ENCODE measurements at regions not wholly inside any gene's neighbourhood (a gene's known extent, or its start where the extent isn't known, plus 50 kb on each side); places are given as distances from the start of the nearest gene placed in this dataset.
"Not testable (repeated sequence)": the region's sequence is repeated elsewhere in the genome, so short reads cannot be mapped to it uniquely, and the experiment has no call there.

DNA sequence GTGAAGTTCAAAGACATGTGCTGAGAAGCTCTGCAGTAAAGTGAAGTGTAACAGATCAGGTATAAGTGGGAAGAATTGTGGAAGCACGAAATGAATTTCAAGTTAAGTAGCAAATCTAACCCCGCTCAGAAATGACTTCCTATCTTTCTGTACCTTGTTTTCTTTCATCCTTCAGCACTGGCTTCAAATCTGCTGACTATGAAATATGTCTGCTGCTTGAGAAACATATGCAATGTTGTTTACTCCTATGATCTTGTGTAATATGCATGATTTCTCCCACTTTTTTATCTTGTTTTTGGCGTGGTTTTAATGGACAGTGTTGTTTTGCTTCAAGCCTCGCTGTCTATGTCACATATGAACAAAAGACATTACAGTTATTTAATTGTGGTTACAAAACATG, 545.3 kb upstream of the NCAM2 start:
- DNase-seq = no peak

GRCh38 chr21:20459838-20460237, 538.4 kb upstream of the NCAM2 start:
- no peak for DNase-seq

GRCh38 chr21:20463362-20463761, 534.8 kb upstream of the NCAM2 start:
- no peak for DNase-seq

DNA sequence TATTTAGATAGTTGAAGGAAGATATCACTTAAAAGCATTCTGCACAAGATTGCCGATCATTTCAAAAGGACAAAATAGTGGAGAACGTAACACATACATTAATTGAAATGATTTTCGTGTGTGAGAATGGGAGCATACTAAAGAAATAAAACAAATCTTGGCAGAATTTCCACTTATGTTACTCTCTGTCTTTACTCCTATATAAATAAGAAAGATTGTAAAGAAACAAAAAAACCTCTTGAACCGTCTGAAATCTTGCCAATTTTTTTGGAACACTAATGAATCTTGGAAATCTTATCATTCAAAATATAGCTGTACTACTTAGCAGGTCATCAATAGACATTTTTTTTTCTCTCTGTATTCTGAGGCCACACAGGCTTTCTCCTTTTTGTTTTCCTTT, 528.8 kb upstream of the NCAM2 start:
- no peak for DNase-seq

- no peak for DNase-seq
Observed at GRCh38 chr21:20486303-20486702, 511.9 kb upstream of the NCAM2 start.

DNA sequence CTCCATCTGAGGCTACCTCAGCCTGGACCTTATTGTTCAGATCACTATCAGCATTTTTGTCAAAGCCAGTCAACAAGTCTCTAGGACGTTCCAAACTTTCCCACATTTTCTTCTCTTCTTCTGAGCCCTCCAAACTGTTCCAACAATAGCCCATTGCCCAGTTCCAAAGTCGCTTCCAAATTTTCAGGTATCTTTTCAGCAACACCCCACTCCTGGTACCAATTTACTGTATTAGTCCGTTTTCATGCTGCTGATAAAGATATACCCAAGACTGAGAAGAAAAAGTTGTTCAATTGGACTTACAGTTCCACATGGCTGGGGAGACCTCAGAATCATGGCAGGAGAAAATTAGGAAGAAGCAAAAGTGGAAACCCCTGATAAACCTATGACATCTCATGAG, 495.3 kb upstream of the NCAM2 start:
- not testable (repeated sequence) for DNase-seq

- no peak for DNase-seq
Observed at GRCh38 chr21:20507783-20508182, 490.4 kb upstream of the NCAM2 start.

DNA sequence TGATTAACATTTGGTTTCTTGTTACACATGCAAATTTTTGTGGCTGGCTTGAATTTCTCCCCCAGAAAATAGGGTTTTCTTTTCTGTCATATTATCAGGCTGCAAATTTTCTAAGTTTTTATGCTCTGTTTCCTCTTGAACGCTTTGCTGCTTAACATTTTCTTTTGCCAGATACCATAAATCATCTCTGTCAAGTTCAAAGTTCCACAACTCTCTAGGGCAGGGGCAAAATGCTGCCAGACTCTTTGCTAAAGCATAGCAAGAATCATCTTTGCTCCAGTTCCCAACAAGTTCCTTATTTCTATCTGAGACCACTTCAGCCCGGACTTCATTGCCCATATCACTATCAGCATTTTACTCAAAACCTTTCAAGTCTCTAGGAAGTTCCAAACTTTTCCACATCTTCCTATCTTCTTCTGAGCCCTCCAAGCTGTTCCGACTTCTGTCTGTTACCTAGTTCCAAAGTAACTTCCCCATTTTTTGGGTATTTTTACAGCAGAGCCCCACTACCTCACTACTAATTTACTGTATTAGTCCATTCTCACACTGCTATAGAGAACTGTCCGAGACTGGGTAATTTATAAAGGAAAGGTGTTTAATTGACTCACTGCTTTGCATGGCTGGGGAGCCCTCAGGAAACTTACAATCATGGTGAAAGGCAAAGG, 486.9 kb upstream of the NCAM2 start:
- DNase-seq = no peak

DNA sequence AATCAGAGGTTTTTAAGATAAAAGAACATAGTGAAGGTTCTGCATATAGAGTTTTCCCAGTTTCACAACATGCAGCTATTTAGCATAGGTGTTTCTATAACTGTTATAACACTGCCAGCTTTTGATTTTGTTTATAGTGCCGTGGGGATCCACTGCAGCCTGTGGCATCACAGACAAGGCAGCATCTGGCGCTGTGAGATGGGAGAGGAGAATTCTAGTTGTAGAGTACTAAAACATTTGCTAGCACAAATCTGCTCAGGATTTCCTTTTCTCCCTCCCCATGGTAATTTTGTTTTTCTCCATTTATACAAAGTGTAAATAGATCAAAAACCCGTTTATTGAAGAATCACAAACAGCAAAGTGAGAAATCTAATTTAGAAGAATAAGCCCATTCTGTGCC, 482.8 kb upstream of the NCAM2 start:
- DNase-seq = no peak

DNA sequence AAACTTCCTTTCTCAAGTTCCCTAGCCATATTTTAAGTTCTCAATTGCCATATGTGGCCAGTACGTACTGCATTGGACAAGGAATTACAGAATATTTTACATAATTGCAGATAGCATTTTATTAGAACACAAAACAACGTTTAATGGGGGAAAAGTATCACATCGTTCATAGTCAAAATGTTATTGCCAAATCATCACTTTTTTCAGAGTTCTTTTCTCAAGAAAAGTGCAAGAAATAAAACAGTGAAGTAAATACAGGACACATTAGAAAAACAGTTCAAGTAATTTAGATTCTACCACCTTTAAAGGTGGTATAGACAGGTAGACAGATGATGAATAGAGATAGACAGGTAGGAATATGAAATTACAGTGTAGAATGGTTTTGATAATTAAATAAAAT, 479.1 kb upstream of the NCAM2 start:
- no peak for DNase-seq

DNA sequence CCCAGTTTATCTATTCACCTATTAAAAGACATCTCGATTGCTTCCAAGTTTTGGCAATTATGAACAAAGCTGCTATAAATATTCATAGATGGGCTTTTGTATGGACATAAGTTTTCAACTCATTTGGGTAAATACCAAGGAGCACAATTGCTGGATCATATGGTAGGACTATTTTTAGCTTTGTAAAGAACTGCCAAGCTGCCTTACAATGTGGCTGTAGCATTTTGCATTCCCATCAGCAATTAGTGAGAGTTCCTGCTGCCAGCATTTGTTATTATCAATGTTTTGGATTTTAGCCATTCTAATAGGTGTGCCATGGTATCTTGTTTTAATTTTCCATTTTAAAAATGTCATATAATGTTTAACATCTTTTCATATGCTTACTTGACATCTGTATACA, 475.6 kb upstream of the NCAM2 start:
- DNase-seq = no peak

DNA sequence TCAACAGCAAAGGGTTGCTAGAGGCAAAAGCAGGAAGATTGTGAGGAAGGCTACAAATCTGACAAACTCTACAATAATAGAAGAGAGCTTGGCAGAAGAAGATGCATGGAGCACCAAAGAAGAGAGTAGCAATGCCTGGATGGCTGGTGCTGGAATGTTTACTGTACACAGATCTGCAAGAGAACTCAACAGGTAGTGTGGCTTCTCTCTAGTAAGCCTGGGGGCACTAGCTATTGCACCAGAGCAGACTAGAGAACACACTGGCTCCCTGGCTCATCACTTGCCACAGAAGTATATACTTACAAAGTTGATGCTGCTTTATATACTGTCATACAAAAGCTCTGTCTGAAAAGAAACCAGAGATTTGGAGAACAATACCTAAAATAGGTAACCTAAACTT, 475.0 kb upstream of the NCAM2 start:
- DNase-seq = no peak

GRCh38 chr21:20527731-20528460, 470.3 kb upstream of the NCAM2 start:
- no peak for DNase-seq

DNA sequence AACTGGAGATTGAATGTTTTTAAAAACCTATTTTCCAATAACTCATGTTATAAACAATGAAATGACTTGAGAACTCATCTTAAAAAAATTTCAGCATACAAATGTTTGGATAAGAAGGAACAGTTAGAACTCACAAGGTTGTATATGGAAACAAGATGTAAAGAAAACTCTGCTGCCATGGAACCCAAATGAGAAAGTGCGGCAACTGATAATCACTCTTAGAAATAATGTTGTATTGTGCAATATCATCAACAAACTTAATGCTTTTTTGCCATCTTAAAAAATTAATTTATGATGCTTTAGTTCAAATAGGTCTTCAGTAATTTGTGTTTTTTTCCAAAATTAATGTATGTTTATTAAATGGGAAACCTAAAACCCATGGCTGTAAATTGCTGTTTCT, 461.1 kb upstream of the NCAM2 start:
- DNase-seq = no peak

DNA sequence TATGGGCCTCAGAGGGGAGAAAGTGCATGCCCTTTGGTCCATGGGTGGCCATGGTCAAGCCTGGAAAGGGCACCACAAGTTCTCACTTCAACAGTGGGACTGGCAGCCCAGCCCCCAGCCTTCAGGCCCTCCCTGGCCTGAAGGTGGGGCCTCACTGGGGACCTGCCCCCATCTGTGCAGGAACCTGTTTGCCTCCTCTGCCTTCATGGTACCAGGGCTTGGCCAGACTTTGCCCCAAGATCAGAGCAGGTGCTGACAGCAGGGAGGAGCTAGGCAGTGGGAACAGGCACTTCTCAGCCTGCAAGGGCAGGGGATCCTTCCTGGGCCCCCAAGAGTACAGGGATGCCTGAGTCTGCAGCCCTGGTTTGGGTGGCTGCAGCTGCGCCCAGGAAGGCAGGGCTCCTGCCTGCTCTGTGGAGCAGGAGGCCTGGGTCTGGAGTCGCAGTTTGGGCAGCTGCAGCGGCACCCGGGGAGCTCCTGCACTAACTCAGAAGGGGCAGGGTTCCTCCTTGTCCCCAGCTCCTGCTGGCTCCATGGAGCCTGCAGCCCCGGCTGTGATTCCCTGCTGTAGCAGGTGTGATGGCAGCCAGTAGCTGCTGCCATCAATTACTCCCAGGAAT, 460.1 kb upstream of the NCAM2 start:
- no peak for DNase-seq

DNA sequence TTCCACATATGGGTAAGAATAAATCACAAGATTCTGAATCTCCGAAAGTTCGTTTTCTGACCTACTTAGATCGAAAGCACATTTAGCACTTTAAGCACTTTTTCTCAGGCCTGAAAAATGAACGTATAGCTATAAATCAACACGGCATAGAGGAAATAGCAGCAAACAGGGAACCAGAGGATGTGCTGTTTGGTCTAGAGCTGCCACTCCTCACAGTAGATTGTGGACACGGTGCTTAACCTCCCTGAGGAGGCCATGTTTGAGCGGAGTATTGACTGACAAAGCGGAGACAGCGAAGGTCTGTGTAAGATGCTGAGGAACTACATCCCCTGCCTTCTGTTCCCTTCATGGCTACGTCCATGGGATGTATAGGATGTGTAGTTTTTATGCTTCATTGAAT, 452.8 kb upstream of the NCAM2 start:
- no peak for DNase-seq

DNA sequence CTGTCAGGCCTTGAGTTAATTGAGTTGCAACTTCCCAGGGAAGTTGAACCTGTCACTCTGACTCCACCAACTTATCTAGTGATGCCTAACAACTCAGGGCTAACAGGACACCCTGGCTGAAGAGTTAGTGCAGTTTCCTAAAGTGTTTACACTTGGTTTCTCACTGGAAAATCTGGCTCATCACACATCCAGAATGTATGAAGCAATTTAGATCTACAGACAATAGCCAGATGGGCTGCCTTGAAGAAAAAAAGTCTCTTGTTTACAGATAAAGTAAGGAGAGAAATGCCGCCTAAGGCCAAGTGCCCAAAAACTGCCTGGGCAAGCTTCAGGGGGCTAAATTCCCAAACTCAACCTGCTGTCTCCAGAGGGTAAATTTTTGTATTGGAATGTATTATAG, 446.3 kb upstream of the NCAM2 start:
- no peak for DNase-seq

GRCh38 chr21:20554785-20555184, 443.4 kb upstream of the NCAM2 start:
- no peak for DNase-seq

DNA sequence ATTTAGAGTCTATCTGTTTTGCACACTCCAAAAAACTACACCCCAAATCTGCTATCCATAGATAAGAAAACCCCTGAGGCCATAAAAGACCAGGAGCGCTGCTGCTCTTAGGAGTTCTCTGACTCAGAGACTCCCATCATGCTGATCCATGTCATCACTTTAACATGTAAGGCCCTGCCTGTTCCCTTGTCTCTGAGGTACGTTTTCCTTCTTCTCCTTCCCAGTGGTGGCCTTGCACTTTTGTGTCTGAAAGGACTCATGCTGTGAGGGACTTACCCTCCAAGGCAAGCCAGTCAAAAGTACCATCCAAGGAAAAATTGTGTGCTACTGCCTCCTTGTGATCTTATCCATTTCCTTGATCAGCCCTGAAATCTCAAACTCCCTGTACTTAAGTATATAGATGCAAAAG, 427.4 kb upstream of the NCAM2 start:
- DNase-seq = no peak

DNA sequence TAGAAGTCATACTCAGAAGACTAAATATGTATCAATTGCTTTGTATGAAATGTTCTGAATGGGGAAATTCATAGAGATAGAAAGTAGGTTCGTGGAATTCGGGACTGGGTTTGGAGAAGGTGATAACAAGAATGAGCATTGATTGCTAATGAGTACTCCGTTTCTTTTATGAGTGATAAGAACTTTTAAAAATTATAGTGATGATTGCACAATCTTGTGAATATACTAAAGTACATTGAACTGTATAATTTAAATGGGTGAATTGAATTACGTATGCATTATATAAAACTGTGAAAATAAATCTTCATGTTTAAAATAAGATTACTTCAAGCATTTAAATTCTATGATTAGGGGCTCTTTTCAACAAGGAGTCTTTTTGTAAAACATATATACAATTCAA, 425.6 kb upstream of the NCAM2 start:
- no peak for DNase-seq

- no peak for DNase-seq
Observed at GRCh38 chr21:20581361-20581760, 416.8 kb upstream of the NCAM2 start.

- DNase-seq = no peak
Observed at GRCh38 chr21:20591284-20591683, 406.9 kb upstream of the NCAM2 start.

- no peak for DNase-seq
Observed at GRCh38 chr21:20592463-20592862, 405.7 kb upstream of the NCAM2 start.

GRCh38 chr21:20603236-20603635, 395.0 kb upstream of the NCAM2 start:
- DNase-seq = no peak

GRCh38 chr21:20611008-20611407, 387.2 kb upstream of the NCAM2 start:
- DNase-seq = no peak

Data from CD4-positive, alpha-beta T cell treated with Interleukin-17A for 4 hours (primary cell).